ENCODE measurements at regions not wholly inside any gene's neighbourhood (a gene's known extent, or its start where the extent isn't known, plus 50 kb on each side); places are given as distances from the start of the nearest gene placed in this dataset.

DNA sequence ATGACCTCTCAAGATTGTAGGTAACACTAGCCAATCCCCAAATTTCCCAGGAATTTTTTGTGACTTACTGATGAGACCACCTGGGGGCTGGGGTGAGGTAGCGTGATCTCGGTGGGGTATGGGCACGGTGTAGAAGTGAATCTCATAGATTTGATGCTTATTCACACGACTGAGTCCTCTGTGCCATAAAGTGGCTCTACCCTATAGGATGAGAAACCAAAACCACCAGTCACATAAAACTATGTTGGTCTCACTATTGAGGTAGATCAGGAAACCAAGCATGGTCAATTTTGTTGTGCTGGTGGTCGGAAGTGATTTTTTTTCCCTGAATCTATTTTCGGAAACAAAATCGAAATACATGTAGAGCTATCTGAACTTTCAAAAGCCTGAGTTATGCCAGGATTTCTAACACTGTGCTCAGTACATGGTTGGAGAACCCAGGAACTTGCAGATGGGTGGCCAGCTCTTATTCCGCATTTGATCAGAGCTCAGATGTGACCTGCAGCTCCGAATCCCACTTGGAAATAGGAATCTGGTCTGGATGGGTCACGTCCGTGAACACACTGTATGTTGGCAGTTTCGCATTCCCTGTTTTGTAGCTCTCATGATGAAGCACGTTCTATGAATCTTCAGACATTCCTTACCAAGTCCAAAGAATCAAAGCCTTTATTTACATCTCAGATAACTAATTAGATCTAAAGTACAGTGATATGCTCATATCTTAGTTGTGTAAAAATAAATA lies 261.5 kb downstream of the KLF6 start:
- TF ChIP-seq, protein P1, sequence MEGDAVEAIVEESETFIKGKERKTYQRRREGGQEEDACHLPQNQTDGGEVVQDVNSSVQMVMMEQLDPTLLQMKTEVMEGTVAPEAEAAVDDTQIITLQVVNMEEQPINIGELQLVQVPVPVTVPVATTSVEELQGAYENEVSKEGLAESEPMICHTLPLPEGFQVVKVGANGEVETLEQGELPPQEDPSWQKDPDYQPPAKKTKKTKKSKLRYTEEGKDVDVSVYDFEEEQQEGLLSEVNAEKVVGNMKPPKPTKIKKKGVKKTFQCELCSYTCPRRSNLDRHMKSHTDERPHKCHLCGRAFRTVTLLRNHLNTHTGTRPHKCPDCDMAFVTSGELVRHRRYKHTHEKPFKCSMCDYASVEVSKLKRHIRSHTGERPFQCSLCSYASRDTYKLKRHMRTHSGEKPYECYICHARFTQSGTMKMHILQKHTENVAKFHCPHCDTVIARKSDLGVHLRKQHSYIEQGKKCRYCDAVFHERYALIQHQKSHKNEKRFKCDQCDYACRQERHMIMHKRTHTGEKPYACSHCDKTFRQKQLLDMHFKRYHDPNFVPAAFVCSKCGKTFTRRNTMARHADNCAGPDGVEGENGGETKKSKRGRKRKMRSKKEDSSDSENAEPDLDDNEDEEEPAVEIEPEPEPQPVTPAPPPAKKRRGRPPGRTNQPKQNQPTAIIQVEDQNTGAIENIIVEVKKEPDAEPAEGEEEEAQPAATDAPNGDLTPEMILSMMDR (IDR thresholded peaks at IDR 0.05; ENCODE audit: insufficient read depth, low read length, missing control alignments), result no peak
- no peak overlapping the region for H3K4me3 ChIP-seq (ENCODE audit: low read depth, low read length)
- DNase-seq (ENCODE audit: low read depth, low spot score), result no peak
- ChIA-PET CTCF (no interaction called here), POLR2A (no interaction called here)

DNA sequence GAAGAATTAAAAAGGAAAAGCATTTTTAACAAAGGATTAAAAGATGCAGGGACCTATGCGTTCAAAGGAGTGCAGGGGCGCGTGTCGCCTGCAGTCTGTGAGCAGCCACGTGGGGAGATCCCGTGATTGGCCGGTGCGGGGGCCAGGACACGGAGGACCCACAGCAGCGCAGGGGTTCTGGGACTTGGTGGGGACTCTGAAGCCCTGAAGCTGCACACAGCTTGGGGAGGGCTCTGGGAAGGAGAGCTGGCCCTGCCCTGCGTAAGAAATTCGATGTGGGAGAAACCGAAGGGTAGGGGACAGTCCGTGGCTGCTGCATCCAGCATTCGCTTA lies 268.1 kb downstream of the KLF6 start:
- TF ChIP-seq, protein P1 (IDR thresholded peaks at IDR 0.05; ENCODE audit: insufficient read depth, low read length, missing control alignments), result no peak
- DNase-seq (ENCODE audit: low read depth, low spot score), result no peak
- no peak overlapping the region; the same call in 1 of the 2 replicates for H3K4me3 ChIP-seq (ENCODE audit: low read depth, low read length)
- ChIA-PET CTCF (interaction anchor here (1.3 kb wide), 1 partner anchor 8 kb away, joined by 4 read pairs; no protein-coding TSS in a partner anchor), POLR2A (interaction anchor here (0.7 kb wide), 1 partner anchor 22 kb away, joined by 3 read pairs; no protein-coding TSS in a partner anchor)

DNA sequence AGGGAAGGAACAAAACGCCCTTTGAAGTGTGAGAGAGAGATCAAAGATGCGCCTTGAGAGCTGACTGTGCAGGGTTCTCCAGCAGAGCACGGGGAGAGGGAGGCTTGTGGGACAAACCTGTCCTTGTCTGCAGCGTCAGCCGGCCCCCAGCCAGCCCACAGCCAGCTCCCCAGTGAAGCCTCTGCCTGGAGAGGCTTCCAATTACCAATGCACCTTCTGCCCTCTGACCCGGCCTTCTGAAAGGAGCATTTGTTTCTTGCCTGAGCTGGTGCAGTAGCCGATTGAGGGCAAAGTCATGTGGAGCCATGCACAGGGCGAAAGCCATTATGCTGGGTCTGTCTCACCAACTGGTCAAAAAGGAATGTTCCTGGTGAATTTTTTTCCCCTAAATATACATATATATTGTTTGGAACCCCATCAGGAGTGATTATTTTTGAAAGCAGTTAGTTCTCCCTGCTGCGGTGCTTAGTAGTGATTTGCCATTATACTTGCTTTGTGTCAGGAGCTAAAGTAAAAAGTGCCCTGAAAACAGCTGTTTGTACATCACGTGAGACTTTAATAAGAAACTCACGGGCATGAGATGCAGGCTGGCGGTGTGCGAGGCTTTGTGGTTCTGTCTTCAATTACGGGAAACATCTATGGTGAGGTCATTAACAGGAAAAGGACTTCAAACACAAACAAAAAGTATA lies 268.6 kb downstream of the KLF6 start:
- POLR2A ChIA-PET, result no interaction called here
- DNase-seq (ENCODE audit: low read depth, low spot score), result no peak
- no peak overlapping the region for H3K4me3 ChIP-seq (ENCODE audit: low read depth, low read length)
- CTCF ChIA-PET, result interaction anchor here (1.3 kb wide), 1 partner anchor 9 kb away, joined by 4 read pairs; no protein-coding TSS in a partner anchor
- TF ChIP-seq, protein P1 (IDR thresholded peaks at IDR 0.05; ENCODE audit: insufficient read depth, low read length, missing control alignments), result no peak

DNA sequence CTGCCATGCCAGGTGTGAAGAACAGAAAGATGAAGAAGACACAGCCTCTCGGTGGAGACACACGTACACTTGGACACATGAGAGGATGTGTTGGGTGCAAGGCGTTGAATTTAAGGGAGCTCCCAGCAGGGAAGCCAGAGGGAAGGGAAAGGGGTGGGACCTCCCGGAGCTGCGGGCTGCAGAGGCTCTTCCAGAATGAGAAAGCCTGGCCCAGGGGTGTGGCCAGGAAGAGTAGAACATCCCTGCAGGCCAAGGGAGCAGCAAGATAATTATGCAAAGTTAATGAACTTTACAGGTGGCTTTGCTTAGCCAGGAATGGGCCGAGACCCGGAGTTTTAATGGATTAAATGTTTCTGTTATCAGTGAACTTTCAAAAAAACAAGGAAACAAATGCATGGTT lies 270.3 kb downstream of the KLF6 start:
- no peak for DNase-seq (ENCODE audit: low read depth, low spot score)
- POLR2A ChIA-PET, result no interaction called here
- H3K4me3 ChIP-seq (ENCODE audit: low read depth, low read length), result no peak overlapping the region
- CTCF ChIA-PET, result no interaction called here
- TF ChIP-seq, protein P1 (IDR thresholded peaks at IDR 0.05; ENCODE audit: insufficient read depth, low read length, missing control alignments), result no peak

DNA sequence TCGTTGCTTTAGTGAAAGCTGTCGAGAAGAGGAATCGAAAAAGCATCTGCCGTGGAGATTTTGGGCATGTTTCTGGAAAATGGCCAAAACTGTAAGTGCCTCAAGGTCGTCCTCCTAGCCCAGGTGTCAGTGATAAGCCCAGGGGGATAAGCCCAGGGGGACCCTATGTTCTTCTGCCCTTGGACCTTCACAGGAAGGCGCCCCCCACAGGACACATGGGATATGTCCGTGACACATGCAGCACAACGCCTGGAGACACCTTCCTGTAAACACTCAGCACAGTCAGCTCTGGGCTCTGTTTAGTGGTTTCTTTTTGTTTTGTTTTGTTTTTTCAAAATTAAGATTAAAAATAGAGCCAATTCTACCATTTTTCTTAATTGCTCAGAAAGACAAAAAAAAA lies 272.7 kb downstream of the KLF6 start:
- TF ChIP-seq, protein P1 (IDR thresholded peaks at IDR 0.05; ENCODE audit: insufficient read depth, low read length, missing control alignments), result no peak
- DNase-seq (ENCODE audit: low read depth, low spot score), result no peak
- ChIA-PET CTCF (no interaction called here), POLR2A (no interaction called here)
- H3K4me3 ChIP-seq (ENCODE audit: low read depth, low read length), result no peak overlapping the region

DNA sequence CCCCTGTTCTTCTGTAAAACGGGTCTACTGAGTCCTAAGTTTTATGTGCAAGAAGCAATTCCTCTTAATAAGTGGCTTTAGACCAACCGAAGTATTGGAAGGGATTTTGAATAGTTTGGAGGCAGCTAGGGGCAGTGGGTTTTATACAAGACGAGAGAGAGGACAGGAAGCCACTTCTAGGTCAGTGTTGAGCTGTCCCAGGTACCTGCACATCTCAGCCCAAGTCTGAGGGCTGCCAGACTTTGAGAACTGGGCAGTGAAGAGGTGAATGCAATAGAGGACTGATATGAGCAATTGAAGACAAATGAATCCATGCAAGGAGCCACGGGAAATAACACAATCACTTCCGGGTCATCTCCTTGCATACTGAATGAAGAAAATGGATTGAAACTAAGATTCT lies 273.5 kb downstream of the KLF6 start:
- no peak overlapping the region for H3K4me3 ChIP-seq (ENCODE audit: low read depth, low read length)
- ChIA-PET POLR2A (no interaction called here), CTCF (no interaction called here)
- TF ChIP-seq, protein P1 (IDR thresholded peaks at IDR 0.05; ENCODE audit: insufficient read depth, low read length, missing control alignments), result no peak
- no peak for DNase-seq (ENCODE audit: low read depth, low spot score)

All from AG04449 (cell line).